NCI-H2029 treated with DMSO at 0.1 percent for 48 hours (cell line): ENCODE measurements at regions not wholly inside any gene's neighbourhood (a gene's known extent, or its start where the extent isn't known, plus 50 kb on each side); places are given as distances from the start of the nearest gene placed in this dataset.

Source experiments
- DNase-seq: peaks from one replicate; lab custom pipeline; 2025; lab: John Stamatoyannopoulos, UW

GRCh38 chr5:91691592-91691991, 308.5 kb upstream of the ARRDC3 start:
- no peak for DNase-seq

DNA sequence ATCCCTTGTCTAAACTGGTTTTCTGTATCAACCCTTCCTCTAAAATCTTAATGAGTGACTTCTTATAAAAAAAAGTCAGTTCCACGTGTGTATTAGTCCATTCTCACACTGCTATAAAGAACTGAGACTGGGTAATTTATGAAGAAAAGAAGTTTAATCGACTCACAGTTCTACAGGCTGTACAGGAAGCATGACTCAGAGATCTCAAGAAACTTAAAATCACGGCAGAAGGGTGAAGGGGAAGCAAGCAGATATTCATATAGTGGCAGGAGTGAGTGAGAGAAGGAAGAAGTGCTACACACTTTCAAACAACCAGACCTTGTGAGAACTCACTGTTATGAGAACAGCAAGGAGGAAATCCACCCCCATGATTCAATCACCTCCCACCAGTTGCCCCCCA, 307.8 kb upstream of the ARRDC3 start:
- no peak for DNase-seq

- no peak for DNase-seq
Observed at GRCh38 chr5:91687430-91687829, 304.3 kb upstream of the ARRDC3 start.

GRCh38 chr5:91684625-91685024, 301.5 kb upstream of the ARRDC3 start:
- DNase-seq, result no peak

DNA sequence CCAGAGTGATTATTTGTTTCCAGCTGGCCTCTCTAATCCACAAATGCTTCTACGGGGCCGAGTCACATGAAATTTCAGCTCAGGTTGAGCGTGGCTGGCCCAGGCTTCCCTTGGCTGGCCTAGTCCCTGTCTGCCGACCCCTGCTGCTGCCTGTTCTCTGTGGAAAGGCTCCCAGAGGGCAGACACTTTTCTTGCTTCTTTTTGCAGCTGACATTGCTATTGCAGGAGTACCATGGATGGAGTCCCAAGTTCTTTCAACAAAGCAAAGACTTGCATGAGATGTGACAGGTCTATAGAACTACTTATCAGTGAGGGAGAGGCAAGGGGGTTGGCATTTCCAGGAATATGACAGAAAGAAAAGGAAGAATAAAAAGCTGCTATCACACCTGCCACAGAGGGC, 287.4 kb upstream of the ARRDC3 start:
- DNase-seq, result peak; percentile 2

DNA sequence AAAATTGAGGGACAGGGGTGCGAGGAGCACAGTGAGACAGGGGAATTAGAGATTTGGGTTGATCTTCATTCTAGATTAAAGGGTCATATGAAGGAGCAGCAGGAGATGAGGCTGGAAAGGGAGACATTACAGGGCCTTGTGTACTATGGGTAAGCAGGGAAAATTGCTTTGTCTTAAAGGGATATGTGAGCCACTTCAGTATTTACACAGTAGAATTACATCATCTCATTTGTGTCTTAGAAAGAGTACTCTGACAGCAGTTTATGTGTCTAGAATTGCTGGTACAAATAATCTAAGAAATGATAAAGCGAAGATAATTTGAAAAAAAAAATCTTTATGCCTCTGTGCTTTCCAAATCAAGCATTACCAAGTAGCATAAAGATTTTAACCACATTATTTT, 287.0 kb upstream of the ARRDC3 start:
- no peak for DNase-seq

DNA sequence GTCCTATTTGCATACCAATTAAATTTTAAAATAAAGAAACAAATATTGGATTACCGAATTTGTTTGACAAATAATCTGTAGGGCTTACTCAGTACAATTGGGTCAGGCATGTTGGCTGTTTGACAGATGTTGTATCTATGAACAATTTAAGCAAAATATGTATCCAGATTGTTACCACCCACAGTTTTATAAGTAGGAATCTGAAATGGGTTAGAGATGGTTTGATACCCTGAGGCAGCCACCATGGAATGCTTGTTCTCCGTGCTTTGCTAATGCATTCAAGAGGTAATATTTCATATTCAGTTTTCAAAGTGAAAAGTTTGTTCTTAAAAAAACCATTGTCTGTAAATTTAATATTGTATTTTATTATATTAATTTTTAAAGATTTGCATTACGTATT, 285.1 kb upstream of the ARRDC3 start:
- DNase-seq, result no peak

- no peak for DNase-seq
Observed at GRCh38 chr5:91652678-91653077, 269.6 kb upstream of the ARRDC3 start.

DNA sequence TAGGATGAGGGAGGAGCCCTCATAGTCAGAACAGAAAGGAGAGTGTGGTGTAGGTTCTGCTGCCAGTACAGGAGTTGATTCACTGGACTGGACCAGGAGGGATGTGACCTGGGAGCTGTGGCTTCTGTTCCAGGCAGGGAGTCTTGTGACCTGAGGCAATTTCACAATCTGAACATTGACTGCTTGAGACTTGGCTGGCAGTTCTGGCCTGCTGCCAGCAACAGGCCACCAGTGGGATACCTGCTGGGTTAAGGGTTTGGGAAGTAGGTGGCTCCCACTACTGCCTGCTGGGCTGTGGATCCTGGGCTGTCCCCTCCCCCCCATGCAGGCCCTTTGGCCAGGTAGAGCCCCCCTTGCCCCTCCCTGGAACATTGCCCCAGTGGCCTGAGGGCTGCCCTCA, 268.6 kb upstream of the ARRDC3 start:
- DNase-seq, result no peak

GRCh38 chr5:91645347-91645746, 262.2 kb upstream of the ARRDC3 start:
- DNase-seq, result no peak

DNA sequence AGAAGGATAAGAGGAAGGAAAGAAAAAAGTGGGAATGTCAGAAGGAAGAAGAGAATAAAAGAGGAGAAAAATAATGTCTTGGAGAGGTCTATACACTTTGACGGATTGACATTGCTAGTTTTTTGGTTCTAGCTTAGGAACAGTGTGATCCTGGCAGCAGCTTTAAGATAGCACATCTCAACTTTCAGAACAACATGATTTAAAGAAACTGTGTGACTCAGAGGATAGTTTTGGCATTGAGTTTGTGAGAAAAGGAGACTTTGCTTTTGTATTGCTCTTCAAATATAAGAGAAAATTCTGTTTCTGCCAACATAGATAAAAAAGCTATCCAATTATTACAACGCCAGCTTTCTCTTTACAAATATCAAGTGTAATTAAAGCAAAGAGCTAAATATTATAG, 260.7 kb upstream of the ARRDC3 start:
- no peak for DNase-seq

DNA sequence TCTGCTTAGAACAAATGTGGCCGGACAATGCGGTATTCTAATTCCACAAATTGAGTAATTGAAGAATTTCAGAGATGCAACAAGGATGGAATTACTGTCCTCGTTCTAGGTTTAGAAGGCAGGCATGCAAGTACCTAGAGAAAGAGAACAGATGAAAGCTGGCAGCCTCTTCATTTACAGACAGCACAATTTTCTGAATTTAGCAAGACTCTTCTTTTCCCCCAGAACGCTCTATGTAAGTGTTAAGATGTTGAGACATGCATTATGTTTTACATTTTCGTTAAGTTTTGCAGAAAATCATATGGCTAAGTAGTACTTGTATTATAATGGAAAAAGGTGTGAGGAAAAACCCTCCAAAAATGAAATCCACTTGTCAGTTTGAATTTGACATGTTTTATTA, 259.5 kb upstream of the ARRDC3 start:
- no peak for DNase-seq

GRCh38 chr5:91641730-91642350, 258.7 kb upstream of the ARRDC3 start:
- peak; percentile 79 for DNase-seq

- no peak for DNase-seq
Observed at GRCh38 chr5:91639744-91640143, 256.6 kb upstream of the ARRDC3 start.

GRCh38 chr5:91638010-91638409, 254.9 kb upstream of the ARRDC3 start:
- no peak for DNase-seq

DNA sequence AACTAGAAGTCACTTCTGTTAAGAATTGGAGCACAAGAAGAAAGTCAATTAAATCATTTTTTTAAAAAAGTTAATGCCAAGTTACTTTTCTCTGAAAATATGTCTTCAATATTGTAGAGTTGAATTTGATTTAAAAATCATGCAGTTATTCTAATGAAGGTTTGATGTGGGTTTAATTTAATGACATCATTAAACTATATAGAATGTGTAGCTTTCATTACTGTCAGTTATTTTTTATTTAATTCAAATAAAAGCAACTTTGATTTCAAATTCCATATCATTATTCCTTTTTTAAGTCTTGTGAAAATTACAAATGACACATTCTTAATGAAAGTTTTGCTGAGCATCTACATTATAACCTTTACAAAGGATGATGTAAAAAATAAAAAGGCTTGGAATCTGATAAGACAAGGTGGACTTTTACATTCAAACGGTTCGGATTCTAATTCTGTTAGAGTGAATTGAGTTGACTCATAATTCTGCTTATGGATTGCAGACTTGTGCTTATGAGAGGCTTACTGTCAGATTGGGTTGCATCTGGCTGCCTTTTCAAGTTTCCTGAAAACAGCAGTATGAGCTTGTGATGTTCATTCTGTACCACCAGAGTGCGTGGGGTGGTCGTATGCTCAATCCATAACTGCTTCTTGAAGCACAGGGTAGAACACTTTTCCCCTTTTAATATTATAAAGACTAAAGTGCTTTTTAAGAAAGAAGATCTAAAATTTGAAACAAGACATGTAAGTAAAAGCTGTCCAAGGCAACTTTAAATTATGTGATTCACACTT, 253.0 kb upstream of the ARRDC3 start:
- DNase-seq, result no peak

DNA sequence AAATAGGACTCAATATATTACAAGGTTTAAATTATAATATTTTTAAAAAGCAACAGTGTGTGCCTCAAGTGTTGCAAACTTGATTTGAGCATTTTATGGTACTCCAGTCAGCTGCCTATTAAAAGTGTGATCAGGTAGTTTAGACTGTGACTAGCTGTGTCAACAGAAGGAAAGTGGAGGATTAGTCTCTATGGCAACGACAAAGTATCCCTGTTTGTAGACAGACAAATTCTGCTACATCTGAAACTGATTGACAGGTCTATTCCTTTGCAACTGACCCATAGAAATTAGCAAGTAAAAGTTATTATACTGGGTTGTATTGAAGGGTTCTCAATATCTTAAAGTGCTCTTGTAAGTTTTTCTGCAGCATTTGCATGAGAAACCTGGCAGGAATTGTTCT, 249.8 kb upstream of the ARRDC3 start:
- no peak for DNase-seq

GRCh38 chr5:91611746-91612145, 228.6 kb upstream of the ARRDC3 start:
- no peak for DNase-seq

- DNase-seq, result no peak
Observed at GRCh38 chr5:91607675-91608074, 224.6 kb upstream of the ARRDC3 start.

GRCh38 chr5:91599863-91600262, 216.7 kb upstream of the ARRDC3 start:
- no peak for DNase-seq

DNA sequence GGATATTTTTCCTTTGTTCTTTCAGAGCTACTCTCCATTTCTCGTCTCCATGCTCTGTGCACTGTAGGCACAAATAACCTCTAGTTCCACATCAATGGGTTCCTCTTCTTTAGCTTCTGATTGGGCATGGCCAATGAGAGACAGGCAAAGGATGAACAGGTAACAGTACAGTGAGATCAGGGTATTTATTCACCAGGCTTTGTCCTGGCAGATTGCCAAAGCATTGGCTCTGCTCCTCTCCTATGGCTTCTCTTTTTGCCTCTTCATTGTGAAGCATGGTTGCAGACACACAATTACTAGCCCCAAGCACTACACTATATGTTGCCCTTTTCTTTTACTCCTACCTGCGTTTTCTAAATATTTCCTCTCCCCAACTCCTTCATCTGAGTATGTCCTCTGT, 215.1 kb upstream of the ARRDC3 start:
- DNase-seq, result peak; percentile 30

DNA sequence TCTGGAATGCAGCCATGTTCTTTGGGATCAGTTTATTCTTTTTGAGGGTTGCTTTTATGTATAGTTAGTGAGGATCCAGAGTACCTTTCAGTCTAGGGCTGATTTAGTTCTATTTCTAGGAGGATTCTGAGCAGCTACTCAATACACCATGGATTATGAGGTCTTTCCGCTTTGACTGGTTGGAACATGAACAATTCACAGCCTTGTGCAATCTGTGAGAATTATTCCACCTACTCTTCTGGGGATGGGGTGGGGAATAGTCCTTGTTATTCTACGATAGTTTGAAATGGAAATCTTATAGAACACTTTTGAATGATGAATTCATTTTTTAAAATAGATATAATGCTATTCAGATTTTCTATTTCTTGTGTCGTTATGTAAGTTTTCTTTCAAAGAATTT, 212.3 kb upstream of the ARRDC3 start:
- no peak for DNase-seq

DNA sequence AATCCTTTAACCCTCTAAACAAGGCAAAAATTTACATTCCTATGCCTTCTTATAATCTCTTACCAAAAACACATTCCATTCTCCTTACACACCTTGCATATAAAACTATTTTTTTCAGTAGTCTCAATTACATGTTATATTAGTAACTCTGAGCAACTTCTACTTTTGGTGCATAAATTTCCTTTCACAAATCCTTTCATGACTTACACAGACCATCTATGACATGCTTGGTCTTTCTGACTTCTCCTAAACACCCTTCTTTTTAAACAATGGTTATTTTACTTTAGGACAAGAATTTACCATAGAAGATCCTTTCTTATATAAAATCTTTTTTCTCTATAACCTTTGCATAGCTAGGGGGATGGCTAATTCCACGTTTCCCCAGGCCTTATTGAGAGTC, 208.0 kb upstream of the ARRDC3 start:
- no peak for DNase-seq

GRCh38 chr5:91586232-91586631, 203.1 kb upstream of the ARRDC3 start:
- peak; percentile 14 for DNase-seq
